LNCAP (cell line): ENCODE measurements at regions not wholly inside any gene's neighbourhood (a gene's known extent, or its start where the extent isn't known, plus 50 kb on each side); places are given as distances from the start of the nearest gene placed in this dataset.

Source experiments
- TF ChIP-seq, protein P1 (sequence below): fragments of 450-650 bp; IDR thresholded peaks from 2 replicates; pipeline ENCODE4 v1.5.1; 2017; ENCODE audit warnings: mild to moderate bottlenecking

DNA sequence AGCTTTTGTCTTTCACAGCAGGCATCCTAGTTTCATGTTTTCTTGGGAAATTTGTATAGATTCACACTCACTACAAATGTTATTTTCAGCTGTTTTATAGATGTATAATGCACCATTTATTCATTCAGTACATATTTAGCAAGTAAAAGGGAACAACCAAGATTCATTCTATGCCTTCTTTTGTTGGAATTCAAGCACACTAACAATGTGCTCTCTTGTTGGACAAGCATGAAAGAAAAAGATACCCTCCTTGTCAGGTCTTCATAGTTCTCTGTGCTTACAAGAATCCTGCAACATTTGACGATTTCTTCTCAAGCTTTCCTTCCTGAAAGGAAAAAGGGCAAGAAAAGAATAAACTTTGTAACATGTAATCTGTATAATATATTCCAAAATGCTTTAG is 456.0 kb downstream of the USP25 start:
- TF ChIP-seq, protein P1, sequence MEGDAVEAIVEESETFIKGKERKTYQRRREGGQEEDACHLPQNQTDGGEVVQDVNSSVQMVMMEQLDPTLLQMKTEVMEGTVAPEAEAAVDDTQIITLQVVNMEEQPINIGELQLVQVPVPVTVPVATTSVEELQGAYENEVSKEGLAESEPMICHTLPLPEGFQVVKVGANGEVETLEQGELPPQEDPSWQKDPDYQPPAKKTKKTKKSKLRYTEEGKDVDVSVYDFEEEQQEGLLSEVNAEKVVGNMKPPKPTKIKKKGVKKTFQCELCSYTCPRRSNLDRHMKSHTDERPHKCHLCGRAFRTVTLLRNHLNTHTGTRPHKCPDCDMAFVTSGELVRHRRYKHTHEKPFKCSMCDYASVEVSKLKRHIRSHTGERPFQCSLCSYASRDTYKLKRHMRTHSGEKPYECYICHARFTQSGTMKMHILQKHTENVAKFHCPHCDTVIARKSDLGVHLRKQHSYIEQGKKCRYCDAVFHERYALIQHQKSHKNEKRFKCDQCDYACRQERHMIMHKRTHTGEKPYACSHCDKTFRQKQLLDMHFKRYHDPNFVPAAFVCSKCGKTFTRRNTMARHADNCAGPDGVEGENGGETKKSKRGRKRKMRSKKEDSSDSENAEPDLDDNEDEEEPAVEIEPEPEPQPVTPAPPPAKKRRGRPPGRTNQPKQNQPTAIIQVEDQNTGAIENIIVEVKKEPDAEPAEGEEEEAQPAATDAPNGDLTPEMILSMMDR: no peak

DNA sequence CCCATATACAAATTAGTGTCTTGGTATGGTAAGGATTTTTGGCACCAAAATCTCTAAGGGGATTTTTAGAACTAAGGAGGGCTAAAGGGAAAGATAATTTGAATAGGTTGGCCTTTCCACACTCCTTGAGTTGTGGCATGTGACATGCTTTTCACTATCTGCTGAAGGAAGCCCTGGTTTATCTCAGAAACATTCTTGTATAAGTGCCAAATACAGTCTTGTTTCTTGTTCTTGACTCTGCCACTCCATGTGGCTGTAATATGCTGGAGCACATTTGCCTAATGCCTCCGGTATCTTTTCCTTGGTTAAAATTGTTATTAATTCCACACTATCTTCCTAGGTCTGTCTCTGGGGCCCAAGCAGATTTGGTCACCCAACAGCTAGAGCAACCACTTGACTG is 457.0 kb downstream of the USP25 start:
- TF ChIP-seq, protein P1: no peak

DNA sequence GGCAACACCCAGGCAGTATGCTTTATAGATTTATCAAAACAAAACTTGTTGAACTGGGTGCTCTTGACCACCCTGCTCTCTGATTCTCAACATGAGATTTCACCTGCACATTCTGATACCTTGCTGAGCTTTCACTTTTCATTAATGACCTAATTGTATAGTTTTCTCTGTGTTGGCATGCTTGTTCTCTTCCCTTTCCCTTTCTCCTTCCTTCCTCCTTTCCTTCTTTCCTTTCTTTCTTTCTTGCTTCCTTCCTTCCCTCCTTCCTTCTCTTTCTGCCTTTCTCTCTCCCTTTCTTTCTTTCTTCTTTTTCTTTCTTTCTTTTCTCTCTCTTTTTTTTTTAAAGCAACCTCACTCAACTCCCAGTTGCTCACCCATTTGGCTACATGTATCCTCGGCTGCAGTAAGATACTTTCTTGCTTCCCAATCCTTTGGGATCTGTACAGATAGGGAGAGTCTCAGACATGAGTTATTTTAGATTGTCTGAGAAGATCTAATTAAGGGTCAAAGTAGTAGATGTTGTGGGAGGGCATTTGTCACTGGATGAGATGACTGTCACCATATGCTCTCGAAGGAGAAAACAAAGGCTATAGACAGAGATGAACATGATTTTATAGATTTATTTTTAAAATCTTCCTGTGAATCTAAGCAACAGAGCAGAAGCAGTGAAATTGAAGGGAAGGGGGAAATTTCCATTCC is 458.0 kb downstream of the USP25 start:
- TF ChIP-seq, protein P1: no peak

DNA sequence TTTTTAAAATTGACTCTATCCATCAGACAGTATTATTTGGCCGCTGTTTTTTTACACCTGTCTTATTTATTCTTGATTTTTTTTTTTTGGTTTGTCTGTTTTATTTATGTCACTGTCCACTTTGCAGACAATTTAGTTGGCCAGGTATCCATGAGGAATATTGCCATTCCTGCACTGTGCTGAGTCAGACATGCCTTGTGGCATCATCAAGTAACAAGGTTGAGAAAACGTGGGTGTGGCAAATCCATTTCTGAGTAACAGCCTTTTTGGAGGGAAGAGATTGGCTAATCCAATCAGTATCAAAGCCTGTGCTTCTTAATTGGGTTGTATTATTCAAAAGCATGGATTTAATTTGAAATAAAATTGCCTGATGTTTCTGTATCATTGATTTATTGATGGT is 463.1 kb downstream of the USP25 start:
- TF ChIP-seq, protein P1: no peak

DNA sequence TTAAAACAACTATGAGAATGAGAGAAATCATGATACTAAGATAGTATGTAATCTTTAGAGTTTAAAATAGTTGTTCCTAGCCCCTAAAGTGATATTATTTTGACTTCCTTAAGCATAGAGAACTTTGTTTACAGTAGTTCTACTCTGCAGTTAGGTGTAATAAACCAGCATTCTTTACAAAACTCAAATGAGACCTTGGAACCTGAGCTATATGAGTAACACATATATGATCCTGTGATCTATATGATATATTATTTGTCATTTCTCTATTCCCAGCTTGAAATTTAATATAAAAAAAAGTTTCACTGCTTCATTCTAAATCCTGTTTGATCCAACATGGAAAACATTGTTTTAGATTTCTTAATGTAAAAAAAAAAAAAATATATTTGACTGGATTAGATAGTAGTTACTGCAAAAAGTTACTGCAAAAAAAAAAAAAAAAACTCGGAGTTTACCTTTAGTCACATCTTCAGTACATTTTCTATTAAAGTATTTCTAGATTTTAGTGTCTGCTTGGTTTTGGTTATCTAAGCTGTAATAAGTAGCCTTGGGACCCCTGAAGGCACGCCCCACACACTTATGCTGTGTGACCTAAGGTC is 463.8 kb downstream of the USP25 start:
- TF ChIP-seq, protein P1: no peak

DNA sequence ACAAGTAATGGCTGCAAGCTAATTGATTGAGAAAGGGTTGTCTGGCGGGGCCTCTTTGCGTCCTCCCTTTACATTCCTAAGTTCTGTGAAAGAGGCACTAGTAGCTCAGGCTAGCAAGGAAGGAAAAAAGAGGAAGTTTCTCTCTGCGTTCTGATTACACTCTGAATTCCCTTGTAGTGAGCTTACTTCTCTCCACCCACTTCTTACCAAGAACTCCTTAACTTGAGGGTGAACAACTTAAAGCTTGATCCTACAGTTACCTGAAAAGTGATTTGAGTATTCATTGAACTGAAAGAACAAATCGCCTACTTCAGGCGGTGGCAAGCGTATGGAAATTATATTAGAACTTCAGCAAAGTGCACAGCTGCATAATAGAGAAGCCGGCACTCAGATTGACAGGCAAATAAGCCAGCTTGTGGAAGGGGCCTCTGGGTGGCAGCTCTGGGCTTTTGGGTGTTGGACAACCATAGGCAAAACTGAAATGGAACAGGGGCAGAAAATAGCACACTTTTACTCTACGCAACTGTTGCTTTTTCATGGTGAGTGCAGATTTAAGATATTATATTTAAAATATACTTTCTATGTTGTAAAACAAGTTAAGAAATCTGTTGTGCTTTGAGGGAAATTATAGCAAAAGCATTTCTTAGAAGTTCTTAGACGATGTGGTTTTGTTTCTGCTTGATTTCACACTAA is 464.5 kb downstream of the USP25 start:
- TF ChIP-seq, protein P1: peak; percentile 44

DNA sequence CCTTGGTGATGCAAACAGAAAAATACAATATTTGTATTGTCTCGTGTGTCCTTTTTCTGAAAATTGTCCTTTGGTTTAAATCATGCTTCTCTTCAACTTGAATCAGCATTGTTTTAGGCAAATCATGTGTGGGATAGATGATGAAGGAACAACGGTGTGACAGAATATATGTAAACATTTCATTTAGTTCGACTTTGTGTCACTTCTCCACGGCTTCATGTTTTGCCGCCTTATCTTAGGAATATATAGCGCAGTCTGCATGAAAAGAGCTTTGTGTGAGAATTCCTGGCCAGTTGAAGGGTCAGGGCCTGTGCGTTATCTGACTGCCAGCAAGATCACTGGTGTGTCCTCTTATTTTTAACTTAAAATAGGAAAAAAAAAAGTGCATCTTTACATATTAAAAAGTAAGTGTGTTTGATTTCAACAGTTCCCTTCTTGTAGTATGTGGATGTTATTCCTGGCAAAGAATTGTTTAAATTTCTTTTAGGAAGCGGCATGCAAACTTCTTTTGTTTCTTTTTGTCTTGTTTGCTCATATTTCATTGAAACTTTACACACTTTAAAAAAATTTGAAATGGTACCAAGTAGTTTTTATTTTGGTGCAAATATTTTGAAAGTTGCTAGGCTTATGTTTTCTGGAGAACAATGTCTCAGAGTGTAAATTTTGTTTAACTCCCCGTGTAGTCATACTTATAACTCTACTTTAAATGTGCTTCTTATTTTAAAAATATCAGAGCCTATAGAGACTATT is 465.2 kb downstream of the USP25 start:
- TF ChIP-seq, protein P1: no peak
